Stimulated activated CD8-positive, alpha-beta memory T cell treated with anti-CD3 and anti-CD28 coated beads, Interleukin-7, amount 100 ng/mL, for 48 hours (primary cell): ENCODE measurements at regions not wholly inside any gene's neighbourhood (a gene's known extent, or its start where the extent isn't known, plus 50 kb on each side); places are given as distances from the start of the nearest gene placed in this dataset.
"Not testable (repeated sequence)": the region's sequence is repeated elsewhere in the genome, so short reads cannot be mapped to it uniquely, and the experiment has no call there.

Experiments used
- DNase-seq, 2 donors: peaks; one replicate each; pipeline ENCODE4 v3.0.0-alpha.2; 2020; ENCODE audit warnings: low read depth in 1 of 2; ENCODE audit errors: extremely low read depth in 1 of 2

DNA sequence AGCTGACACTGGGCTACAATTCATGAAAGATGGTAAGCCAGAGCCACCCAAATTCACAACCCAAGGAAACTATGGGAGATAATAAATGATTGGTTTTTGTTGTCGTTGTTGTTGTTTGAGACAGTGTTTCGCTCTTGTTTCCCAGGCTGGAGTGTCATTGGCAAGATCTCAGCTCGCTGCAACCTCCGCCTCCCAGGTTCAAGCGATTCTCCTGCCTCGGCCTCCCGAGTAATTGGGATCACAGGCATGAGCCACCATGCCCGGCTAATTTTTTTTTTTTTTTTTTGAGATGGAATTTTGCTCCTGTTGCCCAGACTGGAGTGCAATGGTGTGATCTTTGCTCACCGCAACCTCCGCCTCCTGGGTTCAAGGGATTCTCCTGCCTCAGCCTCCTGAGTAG is 65.9 kb upstream of the METTL9 start:
- DNase-seq, result not testable (repeated sequence)

DNA sequence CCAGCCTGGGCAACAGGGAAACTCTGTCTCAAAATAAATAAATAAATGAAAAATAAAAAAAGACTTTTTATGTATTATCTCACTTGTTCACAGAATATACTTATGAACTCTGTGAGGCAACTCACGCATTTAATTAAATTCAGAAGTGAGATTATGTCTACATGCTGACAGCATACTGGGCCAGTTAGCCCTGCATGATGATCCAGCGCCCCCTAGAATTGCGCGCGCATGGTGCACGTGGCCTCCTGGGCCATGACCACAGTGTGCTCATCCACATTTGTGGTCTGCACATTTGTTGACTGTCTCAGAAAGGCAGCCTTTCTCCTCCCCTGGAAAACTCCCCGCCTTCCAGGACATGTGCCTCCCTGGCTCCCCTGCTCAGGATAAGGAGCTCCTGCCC is 64.8 kb upstream of the METTL9 start:
- DNase-seq, result not testable (repeated sequence)

DNA sequence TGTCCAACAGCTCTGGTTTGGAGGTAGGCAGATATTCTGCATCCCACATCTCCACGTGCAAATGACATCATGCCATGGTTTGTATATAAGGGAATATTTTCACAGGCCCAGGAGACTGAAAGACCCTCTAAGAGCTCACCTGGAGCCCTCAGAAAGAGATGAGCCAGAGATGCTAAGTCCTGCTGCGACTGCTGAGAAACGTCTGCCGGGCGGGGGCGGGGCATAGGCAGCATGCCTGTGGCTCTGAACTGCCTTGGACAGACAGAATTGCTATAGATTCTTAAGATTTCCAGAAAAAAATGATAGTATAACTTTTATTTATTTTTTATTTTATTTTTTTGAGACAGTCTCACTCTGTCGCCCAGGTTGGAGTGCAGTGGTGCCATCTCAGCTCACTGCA is 64.2 kb upstream of the METTL9 start:
- not testable (repeated sequence) for DNase-seq

DNA sequence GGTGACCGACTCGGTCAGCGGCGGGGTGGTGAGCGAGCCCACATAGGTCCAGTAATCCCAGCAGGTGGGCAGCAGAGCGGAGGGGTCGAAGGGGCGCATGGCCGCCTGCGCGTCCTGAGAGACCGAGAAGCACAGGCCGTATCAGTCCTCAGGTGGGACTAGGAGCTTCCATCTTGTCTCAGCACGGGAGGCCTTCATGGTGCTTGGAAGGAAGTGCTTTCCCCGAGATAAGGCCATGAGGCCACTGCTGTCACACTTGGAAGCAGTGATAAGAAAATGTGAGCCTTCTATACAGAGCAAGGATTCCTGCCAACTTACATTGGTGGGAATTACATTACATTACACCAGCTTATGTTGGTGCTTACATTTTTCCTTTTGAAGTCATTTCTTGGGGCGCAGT is 62.6 kb upstream of the METTL9 start:
- DNase-seq, result not testable (repeated sequence)

DNA sequence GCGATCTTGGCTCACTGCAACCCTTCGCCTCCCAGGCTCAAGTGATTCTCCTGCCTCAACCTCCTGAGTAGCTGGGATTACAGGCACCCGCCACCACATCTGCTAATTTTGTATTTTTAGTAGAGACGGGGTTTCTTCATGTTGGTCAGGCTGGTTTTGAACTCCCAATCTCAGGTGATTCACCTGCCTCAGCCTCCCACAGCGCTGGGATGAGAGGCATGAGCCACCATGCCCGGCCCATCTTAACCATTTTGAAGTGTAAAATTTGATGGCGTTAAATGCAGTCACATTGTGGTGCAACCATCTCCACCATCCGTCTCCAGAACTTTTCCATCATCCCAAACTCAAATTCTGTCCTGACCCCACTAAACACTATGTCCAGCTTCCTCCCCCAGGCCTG is 61.8 kb upstream of the METTL9 start:
- not testable (repeated sequence) for DNase-seq

DNA sequence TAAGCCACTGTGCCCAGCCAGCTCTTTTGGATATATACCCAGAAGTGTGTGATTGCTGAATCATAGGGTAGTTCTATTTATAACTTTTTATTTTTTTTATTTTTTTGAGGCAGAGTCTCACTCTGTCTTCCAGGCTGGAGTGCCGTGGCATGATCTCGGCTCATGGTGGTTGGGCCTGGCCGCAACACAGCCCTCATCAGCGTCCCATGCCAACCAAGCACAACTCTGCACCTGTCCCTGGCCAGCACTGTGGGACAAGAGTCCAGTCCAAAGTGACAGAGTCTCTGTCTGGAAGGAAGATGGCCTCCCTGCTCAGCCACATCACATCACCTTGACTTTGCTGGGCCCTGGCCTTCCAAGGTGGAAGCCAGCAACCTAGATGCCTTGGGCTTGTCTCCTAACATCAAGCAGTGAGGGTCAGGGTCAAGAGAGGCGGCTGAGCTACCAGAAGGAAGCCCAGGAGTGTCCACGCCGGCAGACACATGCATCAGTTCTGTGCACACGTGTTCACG is 60.2 kb upstream of the METTL9 start:
- not testable (repeated sequence) for DNase-seq

DNA sequence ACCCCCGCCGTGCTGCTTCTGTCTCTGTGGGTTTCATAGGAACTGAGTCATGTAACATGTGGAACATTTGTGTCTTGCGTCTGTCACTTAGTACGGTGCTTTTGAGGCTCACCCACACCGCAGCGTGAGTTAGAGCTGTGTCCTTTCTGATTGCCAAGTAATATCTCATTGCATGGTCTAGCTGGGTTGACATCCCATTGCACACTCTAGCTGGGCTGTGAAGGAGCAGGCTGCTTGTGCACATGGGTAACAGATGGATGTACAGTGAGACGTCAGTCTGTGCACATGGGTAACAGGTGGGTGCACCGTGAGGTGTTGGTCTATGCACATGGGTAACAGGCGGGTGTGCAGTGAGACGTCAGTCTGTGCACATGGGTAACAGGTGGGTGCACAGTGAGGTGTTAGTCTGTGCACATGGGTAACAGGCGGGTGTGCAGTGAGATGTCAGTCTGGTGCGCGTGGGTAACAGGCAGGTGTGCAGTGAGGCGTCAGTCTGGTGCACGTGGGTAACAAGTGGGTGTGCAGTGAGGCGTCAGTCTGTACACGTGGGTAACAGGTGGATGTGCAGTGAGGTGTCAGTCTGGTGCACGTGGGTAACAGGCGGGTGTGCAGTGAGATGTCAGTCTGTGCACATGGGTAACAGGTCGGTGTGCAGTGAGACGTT is 58.5 kb upstream of the METTL9 start:
- DNase-seq, result peak; percentile 67 to 71

DNA sequence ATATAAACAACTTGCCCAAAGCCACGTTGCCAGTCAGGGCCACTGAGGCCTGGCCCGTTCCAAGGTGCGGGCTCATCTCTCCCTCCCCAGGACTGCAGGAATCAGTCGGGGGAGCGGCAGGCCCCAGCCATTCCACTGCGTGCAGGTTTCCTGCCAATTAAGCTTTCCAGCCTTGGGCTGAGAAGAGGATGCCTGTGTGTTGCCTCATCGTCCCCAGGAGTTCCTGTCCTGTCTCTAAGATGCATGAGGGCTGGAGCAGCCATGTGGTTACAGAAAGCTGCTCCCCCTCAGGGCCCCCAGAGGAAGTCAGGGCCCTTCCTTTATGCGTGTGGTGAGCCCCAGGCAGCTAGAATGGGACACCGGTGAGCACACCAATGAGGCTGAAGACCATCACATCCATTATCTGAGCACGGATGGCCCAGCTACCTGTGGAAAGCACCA is 57.7 kb upstream of the METTL9 start:
- not testable (repeated sequence) for DNase-seq

DNA sequence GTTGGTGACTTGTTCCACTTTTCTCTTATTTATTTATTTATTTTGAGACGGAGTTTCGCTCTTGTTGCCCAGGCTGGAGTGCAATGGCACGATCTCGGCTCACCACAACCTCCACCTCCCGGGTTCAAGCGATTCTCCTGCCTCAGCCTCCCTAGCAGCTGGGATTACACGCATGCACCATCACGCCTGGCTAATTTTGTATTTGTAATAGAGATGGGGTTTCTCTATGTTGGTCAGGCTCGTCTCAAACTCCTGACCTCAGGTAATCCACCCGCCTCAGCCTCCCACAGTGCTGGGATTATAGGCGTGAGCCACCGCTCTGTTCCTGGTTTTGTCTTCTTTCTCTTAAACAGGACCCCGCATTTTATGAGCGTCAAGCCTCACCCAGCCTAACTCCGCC is 57.3 kb upstream of the METTL9 start:
- DNase-seq, result not testable (repeated sequence)

DNA sequence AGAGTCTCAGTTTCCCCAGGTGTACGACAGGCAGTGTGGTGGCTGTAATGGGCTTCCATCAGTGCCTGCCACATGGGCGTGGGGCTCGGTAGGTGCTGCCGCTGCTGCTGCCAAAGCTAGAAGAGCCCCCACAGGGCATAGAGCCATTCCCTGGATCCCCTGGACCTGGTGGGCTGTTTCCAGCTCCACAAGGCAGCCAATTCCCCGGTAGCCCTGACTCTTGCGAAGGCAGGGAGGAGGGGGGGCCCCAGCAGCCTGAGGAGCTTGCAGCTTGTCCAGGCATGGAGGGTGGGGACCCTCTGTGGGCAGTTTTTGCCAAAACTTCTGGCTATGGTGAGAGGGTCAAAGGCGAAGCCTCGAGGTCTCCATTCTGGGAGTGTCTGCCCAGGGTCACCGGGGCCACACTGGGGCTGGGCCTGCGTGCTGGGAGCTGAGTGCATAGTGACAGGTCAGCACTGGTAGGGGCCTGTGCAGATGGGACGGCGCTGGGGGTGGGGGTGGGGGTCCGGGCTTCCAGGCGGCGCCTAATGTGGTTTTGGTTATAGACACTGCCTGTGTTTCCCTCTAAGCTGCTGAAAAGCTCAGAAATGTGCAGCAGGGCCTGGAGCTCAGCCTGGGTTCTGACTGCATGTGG is 56.8 kb upstream of the METTL9 start:
- not testable (repeated sequence) for DNase-seq

DNA sequence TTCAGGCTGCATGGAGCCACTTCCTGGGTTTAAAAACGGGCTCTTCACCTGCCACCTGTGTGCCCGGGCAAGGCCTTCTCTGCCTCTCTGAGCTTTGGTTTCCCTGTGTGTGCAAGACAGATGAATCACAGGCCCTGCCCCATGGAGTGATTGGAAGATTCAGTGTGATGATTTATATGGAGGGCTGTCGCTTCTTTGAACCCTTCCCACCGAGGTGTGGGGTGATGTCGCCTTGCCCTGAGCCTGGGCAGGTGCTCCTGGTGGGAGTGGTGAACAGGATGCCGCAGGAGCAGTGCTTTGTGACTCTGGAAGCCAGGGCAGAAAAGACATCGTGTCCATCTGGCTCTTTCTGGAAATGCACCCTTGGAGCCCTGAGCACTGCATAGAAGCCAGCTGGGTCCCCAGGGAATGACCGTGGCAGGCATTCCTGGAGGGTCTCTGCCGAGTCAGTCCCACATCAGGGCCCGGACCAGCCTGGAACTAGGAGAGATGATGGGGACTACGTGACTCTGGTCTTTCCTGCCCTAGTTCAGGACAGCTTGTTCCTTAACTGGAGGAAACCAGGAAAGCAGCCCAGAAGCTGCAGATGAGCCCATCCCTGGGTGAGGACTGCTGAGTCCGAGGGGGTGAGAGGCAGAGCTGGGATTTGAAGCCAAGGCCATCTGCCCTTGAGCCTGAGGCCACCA is 56.1 kb upstream of the METTL9 start:
- not testable (repeated sequence) for DNase-seq

DNA sequence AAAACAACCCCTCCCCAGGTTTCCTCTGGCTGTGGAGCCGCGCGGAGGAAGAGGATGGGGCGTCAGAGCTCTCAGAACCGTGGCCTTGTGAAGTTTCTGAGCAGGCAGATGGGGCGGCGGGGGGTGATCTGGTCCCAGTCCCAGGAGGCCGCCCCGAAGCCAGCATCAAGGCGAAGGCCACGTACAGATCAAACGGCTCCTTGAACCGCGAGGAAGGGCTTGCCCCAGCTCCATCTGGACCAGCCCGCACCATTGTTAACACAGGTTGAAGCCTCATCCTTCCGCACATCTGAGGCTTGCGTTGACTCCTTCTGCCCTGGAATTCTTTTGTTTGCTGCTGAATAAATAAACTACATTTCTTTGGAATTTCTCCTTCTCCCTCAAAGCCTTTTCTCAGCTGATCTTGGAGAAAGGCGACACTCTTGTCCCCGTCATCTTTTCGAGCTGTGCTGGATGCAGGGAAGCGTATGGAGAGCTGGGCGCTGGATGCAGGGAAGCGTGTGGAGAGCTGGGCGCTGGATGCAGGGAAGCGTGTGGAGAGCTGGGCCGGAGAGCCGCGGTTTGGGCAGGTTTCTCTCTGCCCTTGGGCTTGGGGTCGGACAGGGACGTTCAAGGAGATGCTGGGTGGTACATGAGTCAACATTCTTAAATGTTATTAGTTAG is 53.6 kb upstream of the METTL9 start:
- DNase-seq, result not testable (repeated sequence)

DNA sequence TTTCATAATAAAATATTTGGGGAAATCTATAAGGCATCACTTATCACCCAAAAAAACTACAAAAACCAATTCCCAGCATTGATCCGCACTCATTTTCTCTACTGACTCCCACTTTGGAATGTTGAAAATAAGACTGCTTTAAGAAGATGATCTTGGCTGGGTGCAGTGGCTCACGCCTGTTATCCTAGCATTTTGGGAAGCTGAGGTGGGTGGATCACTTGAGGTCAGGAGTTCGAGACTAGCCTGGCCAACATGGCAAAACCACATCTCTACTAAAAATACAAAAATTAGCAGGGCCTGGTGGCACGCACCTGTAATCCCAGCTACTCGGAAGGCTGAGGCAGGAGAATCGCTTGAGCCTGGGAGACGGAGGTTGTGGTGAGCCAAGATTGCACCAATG is 50.0 kb upstream of the METTL9 start:
- not testable (repeated sequence) for DNase-seq
